ENCODE measurements at regions not wholly inside any gene's neighbourhood (a gene's known extent, or its start where the extent isn't known, plus 50 kb on each side); places are given as distances from the start of the nearest gene placed in this dataset.
"Not testable (repeated sequence)": the region's sequence is repeated elsewhere in the genome, so short reads cannot be mapped to it uniquely, and the experiment has no call there.

GRCh38 chr1:234853906-234854644 is 244.1 kb upstream of the IRF2BP2 start:
- FAIRE-seq: no peak
- no peak for DNase-seq (ENCODE audit: low spot score in 2 of 2)

- FAIRE-seq (no peak), DNase-seq (ENCODE audit: low spot score in 2 of 2) (no peak)
Observed at GRCh38 chr1:234852659-234853058, 242.7 kb upstream of the IRF2BP2 start.

- no peak for DNase-seq (ENCODE audit: low spot score in 2 of 2)
- no peak for FAIRE-seq
Observed at GRCh38 chr1:234851450-234852438, 241.8 kb upstream of the IRF2BP2 start.

- no peak for FAIRE-seq
- no peak for DNase-seq (ENCODE audit: low spot score in 2 of 2)
Observed at GRCh38 chr1:234849832-234850231, 239.9 kb upstream of the IRF2BP2 start.

GRCh38 chr1:234848972-234849649 is 239.1 kb upstream of the IRF2BP2 start:
- DNase-seq (ENCODE audit: low spot score in 2 of 2) (no peak), FAIRE-seq (no peak)

GRCh38 chr1:234846813-234847212 is 236.8 kb upstream of the IRF2BP2 start:
- DNase-seq (ENCODE audit: low spot score in 2 of 2); FAIRE-seq: not testable (repeated sequence)

GRCh38 chr1:234845836-234846235 is 235.9 kb upstream of the IRF2BP2 start:
- FAIRE-seq (no peak), DNase-seq (ENCODE audit: low spot score in 2 of 2) (no peak)

GRCh38 chr1:234845097-234845660 is 235.2 kb upstream of the IRF2BP2 start:
- no peak for DNase-seq (ENCODE audit: low spot score in 2 of 2)
- no peak for FAIRE-seq

- DNase-seq (ENCODE audit: low spot score in 2 of 2) (no peak), FAIRE-seq (no peak)
Observed at GRCh38 chr1:234844479-234845031, 234.6 kb upstream of the IRF2BP2 start.

GRCh38 chr1:234843946-234844345 is 234.0 kb upstream of the IRF2BP2 start:
- no peak for DNase-seq (ENCODE audit: low spot score in 2 of 2)
- no peak for FAIRE-seq

- FAIRE-seq: no peak
Observed at GRCh38 chr1:234842726-234843641, 233.0 kb upstream of the IRF2BP2 start.

GRCh38 chr1:234841710-234842231 is 231.8 kb upstream of the IRF2BP2 start:
- DNase-seq (ENCODE audit: low spot score in 2 of 2): no peak
- no peak for FAIRE-seq

More at GRCh38 chr1:234842726-234843641, 233.0 kb upstream of the IRF2BP2 start:
- DNase-seq (ENCODE audit: low spot score in 2 of 2): no peak

- no peak for FAIRE-seq
Observed at GRCh38 chr1:234841281-234841680, 231.3 kb upstream of the IRF2BP2 start.

GRCh38 chr1:234840843-234841242 is 230.9 kb upstream of the IRF2BP2 start:
- no peak for DNase-seq (ENCODE audit: low spot score in 2 of 2)
- FAIRE-seq: no peak

More at GRCh38 chr1:234841281-234841680, 231.3 kb upstream of the IRF2BP2 start:
- no peak for DNase-seq (ENCODE audit: low spot score in 2 of 2)

GRCh38 chr1:234840253-234840652 is 230.3 kb upstream of the IRF2BP2 start:
- FAIRE-seq (no peak), DNase-seq (ENCODE audit: low spot score in 2 of 2) (no peak)

GRCh38 chr1:234839663-234840062 is 229.7 kb upstream of the IRF2BP2 start:
- DNase-seq (ENCODE audit: low spot score in 2 of 2) (no peak), FAIRE-seq (no peak)

GRCh38 chr1:234838820-234839219 is 228.8 kb upstream of the IRF2BP2 start:
- no peak for DNase-seq (ENCODE audit: low spot score in 2 of 2)
- no peak for FAIRE-seq

- DNase-seq (ENCODE audit: low spot score in 2 of 2) (no peak), FAIRE-seq (no peak)
Observed at GRCh38 chr1:234838182-234838581, 228.2 kb upstream of the IRF2BP2 start.

- FAIRE-seq: no peak
Observed at GRCh38 chr1:234837713-234838112, 227.7 kb upstream of the IRF2BP2 start.

More at GRCh38 chr1:234837713-234838112, 227.7 kb upstream of the IRF2BP2 start:
- no peak for DNase-seq (ENCODE audit: low spot score in 2 of 2)
